HG03025 (cell line): ENCODE measurements at regions not wholly inside any gene's neighbourhood (a gene's known extent, or its start where the extent isn't known, plus 50 kb on each side); places are given as distances from the start of the nearest gene placed in this dataset.

Experiments used
- ATAC-seq: cut with Tn5 transposase; IDR thresholded peaks from one replicate; pipeline ENCODE4 v1.9.1; 2021; ENCODE audit warnings: mild to moderate bottlenecking, moderate library complexity; ENCODE audit not compliant: unreplicated experiment, low FRiP score

- ATAC-seq: no peak
Measured at GRCh38 chr1:83735526-83735925, 263.4 kb downstream of the TTLL7 start.

GRCh38 chr1:83734420-83734819, 264.5 kb downstream of the TTLL7 start:
- no peak for ATAC-seq

- ATAC-seq: no peak
Measured at GRCh38 chr1:83725735-83726360, 273.1 kb downstream of the TTLL7 start.

DNA sequence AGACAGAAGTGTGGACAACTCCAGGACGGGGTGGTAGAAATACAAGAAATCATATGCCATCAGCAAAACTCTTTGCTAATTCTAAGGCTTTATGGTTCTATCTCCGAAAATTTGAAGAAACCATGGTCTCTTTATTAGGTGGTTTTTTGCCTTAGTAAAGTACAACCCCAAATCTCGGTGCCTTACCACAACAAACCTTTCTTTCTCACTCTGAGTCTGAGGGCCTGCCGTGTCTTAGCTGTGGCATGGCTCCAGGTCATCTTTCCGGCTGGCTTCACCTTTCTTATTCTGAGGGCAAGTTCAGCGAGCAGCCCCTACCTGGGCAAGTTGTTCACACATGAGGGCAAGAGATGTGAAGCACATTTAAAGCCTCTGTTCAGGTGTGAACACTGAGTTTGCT, 280.6 kb downstream of the TTLL7 start:
- ATAC-seq: peak; percentile 73

DNA sequence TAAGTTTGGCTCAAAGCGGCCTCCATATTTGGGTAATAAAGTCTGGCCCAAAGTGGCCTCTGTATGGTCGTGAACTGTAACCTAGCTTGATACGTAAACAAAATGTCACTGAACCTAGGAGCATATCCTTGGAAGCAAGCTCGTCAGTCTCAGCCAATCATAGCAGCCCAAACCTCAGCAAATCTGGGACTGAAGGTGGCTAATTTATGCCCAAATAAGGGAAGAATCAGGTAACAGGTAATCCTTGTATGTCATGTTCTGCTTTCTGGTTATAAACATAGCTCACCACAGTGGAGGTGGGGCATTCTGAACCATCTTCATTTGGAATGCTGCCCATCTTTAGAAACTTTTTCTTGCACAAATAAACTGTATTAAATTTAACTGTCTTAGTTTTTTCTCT, 281.1 kb downstream of the TTLL7 start:
- ATAC-seq: no peak

DNA sequence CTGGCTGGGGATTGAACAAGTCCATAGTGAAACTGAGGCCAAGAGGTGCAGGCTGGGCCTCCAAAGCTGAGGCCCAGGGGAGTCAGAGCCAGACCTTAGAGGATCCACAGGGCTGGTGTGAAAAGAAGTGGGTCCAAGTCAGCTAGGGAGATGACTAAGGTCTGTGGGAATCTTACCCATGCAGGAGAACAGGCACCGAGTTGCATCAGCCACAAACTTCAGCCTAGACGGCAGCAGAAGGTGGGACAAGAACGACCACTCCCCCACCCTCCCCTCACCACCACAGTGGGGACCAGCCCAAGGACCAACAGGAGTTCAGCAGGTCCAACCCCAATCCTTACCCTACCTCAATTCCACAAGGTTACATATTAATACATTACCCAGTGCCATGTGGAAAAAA, 282.3 kb downstream of the TTLL7 start:
- no peak for ATAC-seq

DNA sequence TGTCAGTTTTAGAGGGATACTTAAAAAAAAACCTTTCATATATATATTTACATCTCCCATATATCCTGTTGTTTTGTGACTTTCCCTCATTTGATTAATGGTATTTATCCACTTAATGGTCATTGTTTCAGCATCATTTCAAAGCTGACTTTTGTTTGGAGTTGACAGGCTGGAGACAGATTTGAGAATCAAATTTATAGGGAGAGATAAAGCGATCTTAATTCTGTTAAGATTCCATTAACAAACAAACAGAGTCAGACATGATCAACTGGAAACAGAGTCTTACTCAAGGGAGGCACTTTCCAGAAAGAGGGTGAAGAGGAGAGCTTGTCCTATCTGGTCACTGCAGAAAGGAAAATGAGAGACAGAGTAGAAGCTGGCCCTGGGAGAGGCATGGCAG, 283.4 kb downstream of the TTLL7 start:
- no peak for ATAC-seq

- no peak for ATAC-seq
Measured at GRCh38 chr1:83709662-83710061, 289.3 kb downstream of the TTLL7 start.

GRCh38 chr1:83706354-83706938, 292.5 kb downstream of the TTLL7 start:
- ATAC-seq: no peak

- ATAC-seq: no peak
Measured at GRCh38 chr1:83705091-83705490, 293.8 kb downstream of the TTLL7 start.

GRCh38 chr1:83704350-83704749, 294.6 kb downstream of the TTLL7 start:
- no peak for ATAC-seq

DNA sequence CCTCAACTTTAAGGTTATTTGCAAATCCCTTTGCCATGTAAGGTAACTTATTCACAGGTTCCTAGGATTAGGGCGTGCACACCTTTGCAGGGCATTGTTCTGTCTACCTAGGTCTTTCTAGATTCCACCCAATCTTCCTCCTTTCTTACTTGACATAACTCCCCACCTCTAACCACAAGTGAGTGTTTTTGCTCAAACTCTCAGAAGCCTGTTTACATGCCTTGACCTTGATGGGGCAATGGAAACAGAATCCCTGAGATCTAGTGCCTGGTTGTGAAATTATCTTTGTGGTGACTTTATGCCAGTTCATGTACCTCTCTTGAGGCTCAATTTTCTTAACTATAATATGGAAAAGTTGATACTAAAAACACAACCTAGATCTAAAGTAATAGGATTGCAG, 296.6 kb downstream of the TTLL7 start:
- no peak for ATAC-seq

GRCh38 chr1:83701355-83701754, 297.6 kb downstream of the TTLL7 start:
- no peak for ATAC-seq

DNA sequence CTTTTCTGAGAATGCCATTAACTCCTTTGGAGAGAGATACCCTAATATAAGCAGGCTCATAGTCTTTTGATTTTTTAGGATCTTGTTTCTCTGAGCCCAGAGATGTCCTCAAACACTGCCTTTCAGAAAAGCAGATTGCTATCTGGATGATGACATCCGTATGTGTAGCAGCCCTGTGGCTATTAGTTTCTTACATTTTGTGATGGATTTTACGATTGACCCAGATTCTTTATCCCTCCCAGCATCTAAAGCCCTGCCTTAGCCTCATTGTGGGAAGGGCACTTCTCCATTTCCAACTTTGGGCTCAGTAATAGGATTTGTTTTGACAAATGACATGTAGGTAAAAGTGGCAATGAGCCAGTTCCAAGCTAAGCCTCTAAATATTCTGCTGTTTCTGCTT, 300.3 kb downstream of the TTLL7 start:
- ATAC-seq: no peak

DNA sequence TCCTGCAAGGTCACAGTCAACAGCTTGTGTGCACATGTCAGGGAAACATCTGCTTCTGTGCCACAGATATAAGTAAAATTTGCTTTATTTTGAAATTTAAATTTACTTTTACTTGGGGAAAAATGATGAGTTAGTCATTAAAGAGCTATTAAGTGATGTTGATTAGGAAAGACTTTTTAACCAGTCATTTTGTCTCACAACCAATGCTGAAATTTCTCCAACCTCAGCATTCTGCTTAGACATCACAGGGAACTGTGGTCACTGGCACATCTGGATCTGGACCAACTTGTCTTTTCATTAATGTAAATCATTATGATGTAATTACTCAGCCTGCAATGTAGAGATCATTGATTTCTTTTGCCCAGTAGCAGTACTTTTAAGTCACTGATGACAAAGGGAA, 301.0 kb downstream of the TTLL7 start:
- ATAC-seq: no peak

DNA sequence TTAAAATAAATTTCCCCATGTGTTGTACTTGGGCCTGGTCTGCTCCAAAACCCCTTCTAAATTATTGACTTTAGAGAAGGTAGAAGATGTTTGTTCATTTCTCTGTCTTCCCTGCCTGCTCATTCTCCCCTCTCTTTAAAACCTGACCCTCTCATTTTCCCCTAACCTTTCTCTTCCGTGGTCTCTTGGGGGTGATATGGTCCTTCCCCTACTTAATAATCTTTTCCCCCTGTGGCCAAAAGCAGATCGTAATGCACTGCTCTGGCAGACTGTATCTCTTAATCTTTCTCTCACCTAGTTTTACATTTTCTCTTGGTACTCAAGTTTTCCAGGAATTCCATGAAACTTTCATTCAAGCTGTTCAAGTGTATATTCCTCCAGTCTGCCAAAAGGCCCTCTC, 301.7 kb downstream of the TTLL7 start:
- no peak for ATAC-seq

- no peak for ATAC-seq
Measured at GRCh38 chr1:83694449-83694848, 304.5 kb downstream of the TTLL7 start.

GRCh38 chr1:83693427-83694126, 305.4 kb downstream of the TTLL7 start:
- ATAC-seq: no peak

GRCh38 chr1:83692524-83693381, 306.2 kb downstream of the TTLL7 start:
- no peak for ATAC-seq

GRCh38 chr1:83691953-83692500, 306.9 kb downstream of the TTLL7 start:
- no peak for ATAC-seq
